Fibroblast of skin of scalp (primary cell): ENCODE measurements at regions not wholly inside any gene's neighbourhood (a gene's known extent, or its start where the extent isn't known, plus 50 kb on each side); places are given as distances from the start of the nearest gene placed in this dataset.

Experiments used
- DNase-seq: peaks from one replicate; pipeline ENCODE4 v3.0.0-alpha.2; 2013

GRCh38 chr6:163780994-163781393, 366.5 kb downstream of the QKI start:
- DNase-seq: no peak

- DNase-seq: no peak
Observed at GRCh38 chr6:163779727-163780284, 365.3 kb downstream of the QKI start.

- DNase-seq: no peak
Observed at GRCh38 chr6:163777716-163778115, 363.2 kb downstream of the QKI start.

GRCh38 chr6:163776906-163777686, 362.6 kb downstream of the QKI start:
- DNase-seq: no peak

GRCh38 chr6:163776196-163776905, 361.8 kb downstream of the QKI start:
- DNase-seq: no peak

GRCh38 chr6:163775313-163775712, 360.8 kb downstream of the QKI start:
- no peak for DNase-seq

- no peak for DNase-seq
Observed at GRCh38 chr6:163774485-163774884, 360.0 kb downstream of the QKI start.

GRCh38 chr6:163773646-163774045, 359.1 kb downstream of the QKI start:
- no peak for DNase-seq

GRCh38 chr6:163772701-163773100, 358.2 kb downstream of the QKI start:
- no peak for DNase-seq

GRCh38 chr6:163771180-163771579, 356.7 kb downstream of the QKI start:
- no peak for DNase-seq

GRCh38 chr6:163768905-163769304, 354.4 kb downstream of the QKI start:
- no peak for DNase-seq

GRCh38 chr6:163766936-163767335, 352.4 kb downstream of the QKI start:
- DNase-seq: no peak

- no peak for DNase-seq
Observed at GRCh38 chr6:163765335-163765734, 350.8 kb downstream of the QKI start.

GRCh38 chr6:163764565-163764964, 350.0 kb downstream of the QKI start:
- peak; percentile 65 for DNase-seq

- DNase-seq: peak; percentile 75
Observed at GRCh38 chr6:163761481-163761880, 347.0 kb downstream of the QKI start.

- no peak for DNase-seq
Observed at GRCh38 chr6:163760860-163761259, 346.3 kb downstream of the QKI start.

- DNase-seq: peak; percentile 56
Observed at GRCh38 chr6:163759542-163759941, 345.0 kb downstream of the QKI start.

GRCh38 chr6:163757520-163757919, 343.0 kb downstream of the QKI start:
- peak; percentile 21 for DNase-seq

GRCh38 chr6:163756079-163756478, 341.6 kb downstream of the QKI start:
- no peak for DNase-seq

GRCh38 chr6:163754866-163755265, 340.3 kb downstream of the QKI start:
- no peak for DNase-seq

- no peak for DNase-seq
Observed at GRCh38 chr6:163753430-163753829, 338.9 kb downstream of the QKI start.

GRCh38 chr6:163752446-163752845, 337.9 kb downstream of the QKI start:
- no peak for DNase-seq

GRCh38 chr6:163751032-163751525, 336.6 kb downstream of the QKI start:
- DNase-seq: no peak
